ENCODE measurements at regions not wholly inside any gene's neighbourhood (a gene's known extent, or its start where the extent isn't known, plus 50 kb on each side); places are given as distances from the start of the nearest gene placed in this dataset.

DNA sequence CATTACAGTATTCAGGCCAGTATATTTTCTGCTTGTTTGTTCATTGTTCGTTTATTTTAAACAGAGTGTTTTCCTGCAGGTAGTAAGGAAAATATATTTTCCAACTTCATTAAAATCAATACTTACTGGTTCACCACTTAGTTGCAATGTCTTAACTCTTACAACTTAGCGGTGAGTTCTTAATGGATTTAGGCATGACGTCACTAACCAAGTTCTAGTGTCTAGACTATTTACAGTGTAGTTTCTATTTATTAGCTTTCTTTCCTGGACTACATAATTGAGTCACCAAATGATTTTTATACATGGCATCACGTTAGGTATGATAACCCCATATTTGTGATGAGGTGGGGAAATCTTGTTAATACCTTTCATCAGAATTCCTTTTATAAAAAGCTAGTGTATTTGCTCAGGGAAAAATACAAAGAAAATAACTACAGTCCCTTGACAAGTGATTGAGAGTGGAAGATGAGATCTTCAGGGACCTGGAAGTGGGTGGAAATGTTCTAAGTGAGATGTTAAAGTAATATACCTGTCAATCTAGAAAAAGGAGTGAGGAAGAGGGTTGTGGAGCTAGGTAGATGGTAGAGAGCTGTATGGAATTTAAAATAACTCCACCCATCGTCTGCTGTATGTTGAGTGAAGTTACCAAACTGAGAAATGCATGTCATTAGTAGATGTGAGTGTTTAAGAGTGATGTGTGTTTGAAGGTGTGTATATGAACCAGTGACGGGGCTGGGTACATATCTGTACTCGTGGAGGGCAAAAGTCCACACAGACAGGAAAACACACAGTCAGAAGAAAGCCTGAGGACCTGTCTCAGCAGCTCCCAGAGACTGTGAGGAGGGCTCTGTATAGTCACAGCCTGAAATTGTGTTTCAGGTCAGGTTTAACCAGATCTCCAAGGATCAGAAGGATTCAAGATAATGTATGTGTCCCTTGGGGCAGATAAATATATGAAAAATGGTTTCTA is 197.6 kb upstream of the ADAMTS5 start:
- CTCF ChIA-PET, result interaction anchor here (1.0 kb wide), 1 partner anchor 314 kb away, joined by 3 read pairs; no protein-coding TSS in a partner anchor
- DNase-seq (ENCODE audit: low spot score) (no peak), ATAC-seq (no peak)
- no peaks in the 10 kb centered on the region for H3K36me3 Mint-ChIP-seq
- H3K9me3 Mint-ChIP-seq, result peaks cover 10% of the 10 kb centered on the region; the same call in 1 of the 2 replicates
- H3K4me3 Mint-ChIP-seq, result no peak overlapping the region
- no peak overlapping the region for H3K27ac Mint-ChIP-seq
- TF ChIP-seq ELF4 (CRISPR knock-in tag; IDR thresholded peaks at IDR 0.05; ENCODE audit: low read depth), result no peak
- POLR2A ChIA-PET, result no interaction called here
- no peaks in the 10 kb centered on the region for H3K4me1 Mint-ChIP-seq
- no peaks in the 10 kb centered on the region for H3K27me3 Mint-ChIP-seq (ENCODE audit: low read depth)

DNA sequence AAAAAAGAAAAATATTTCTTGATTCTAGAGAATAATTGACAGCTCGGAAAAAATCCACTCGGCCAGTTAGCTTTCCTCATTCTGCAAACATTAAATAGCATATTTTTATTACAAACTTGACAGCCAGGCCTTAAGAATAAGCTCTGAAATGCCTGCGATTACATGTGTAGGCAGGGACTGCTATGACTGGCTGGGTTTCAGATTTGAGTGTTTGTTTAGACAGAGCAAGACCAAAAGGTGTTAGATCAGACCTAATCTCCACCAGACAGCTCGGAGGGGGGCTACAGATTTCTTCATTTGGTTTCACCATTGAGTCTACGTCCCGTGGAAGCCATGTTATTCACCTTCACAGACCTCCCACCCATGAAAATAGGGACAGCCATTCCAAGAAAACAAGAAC is 192.1 kb upstream of the ADAMTS5 start:
- Mint-ChIP-seq H3K27me3 (ENCODE audit: low read depth) (no peaks in the 10 kb centered on the region), H3K4me1 (no peaks in the 10 kb centered on the region), H3K27ac (no peak overlapping the region), H3K9me3 (peaks cover 4% of the 10 kb centered on the region; the same call in 1 of the 2 replicates), H3K4me3 (no peak overlapping the region), H3K36me3 (no peaks in the 10 kb centered on the region)
- ChIA-PET POLR2A (interaction anchor here (0.7 kb wide), 1 partner anchor 88 kb away, joined by 3 read pairs; no protein-coding TSS in a partner anchor), CTCF (no interaction called here)
- DNase-seq (ENCODE audit: low spot score), result no peak
- ATAC-seq, result no peak
- TF ChIP-seq, protein P1, sequence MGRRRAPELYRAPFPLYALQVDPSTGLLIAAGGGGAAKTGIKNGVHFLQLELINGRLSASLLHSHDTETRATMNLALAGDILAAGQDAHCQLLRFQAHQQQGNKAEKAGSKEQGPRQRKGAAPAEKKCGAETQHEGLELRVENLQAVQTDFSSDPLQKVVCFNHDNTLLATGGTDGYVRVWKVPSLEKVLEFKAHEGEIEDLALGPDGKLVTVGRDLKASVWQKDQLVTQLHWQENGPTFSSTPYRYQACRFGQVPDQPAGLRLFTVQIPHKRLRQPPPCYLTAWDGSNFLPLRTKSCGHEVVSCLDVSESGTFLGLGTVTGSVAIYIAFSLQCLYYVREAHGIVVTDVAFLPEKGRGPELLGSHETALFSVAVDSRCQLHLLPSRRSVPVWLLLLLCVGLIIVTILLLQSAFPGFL (CRISPR knock-in tag; IDR thresholded peaks at IDR 0.05; ENCODE audit: borderline replicate concordance), result no peak
- TF ChIP-seq NFATC4 (CRISPR knock-in tag; IDR thresholded peaks at IDR 0.05) (no peak), ESRRA (CRISPR knock-in tag; IDR thresholded peaks at IDR 0.05; ENCODE audit: borderline replicate concordance) (no peak)

DNA sequence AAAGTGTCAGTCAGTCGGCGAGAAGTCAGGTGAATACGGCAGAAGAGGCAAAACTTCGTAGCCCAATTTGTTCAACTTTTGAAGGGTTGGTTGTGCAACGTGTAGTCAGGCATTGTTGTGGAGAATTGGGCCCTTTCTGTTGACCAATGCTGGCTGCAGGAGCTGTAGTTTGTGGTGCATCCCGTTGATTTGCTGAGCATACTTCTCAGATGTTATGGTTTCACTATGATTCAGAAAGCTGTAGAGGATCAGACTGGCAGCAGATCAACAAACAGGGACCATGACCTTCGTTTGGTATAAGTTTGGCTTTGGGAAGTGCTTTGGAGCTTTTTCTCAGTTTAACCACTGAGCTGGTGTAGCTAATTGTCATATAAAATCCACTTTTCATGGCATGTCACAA is 190.2 kb upstream of the ADAMTS5 start:
- CTCF ChIA-PET, result no interaction called here
- POLR2A ChIA-PET, result no interaction called here

More for the DNA sequence above, 190.2 kb upstream of the ADAMTS5 start:
- TF ChIP-seq, protein P2, sequence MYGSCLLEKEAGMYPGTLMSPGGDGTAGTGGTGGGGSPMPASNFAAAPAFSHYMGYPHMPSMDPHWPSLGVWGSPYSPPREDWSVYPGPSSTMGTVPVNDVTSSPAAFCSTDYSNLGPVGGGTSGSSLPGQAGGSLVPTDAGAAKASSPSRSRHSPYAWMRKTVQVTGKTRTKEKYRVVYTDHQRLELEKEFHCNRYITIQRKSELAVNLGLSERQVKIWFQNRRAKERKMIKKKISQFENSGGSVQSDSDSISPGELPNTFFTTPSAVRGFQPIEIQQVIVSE (CRISPR knock-in tag; IDR thresholded peaks at IDR 0.05; ENCODE audit: borderline replicate concordance), result no peak
- TF ChIP-seq ZNF263 (CRISPR knock-in tag; IDR thresholded peaks at IDR 0.05; ENCODE audit: low read depth) (no peak), OVOL2 (CRISPR knock-in tag; IDR thresholded peaks at IDR 0.05; ENCODE audit: borderline replicate concordance) (no peak), ZNF423 (CRISPR knock-in tag; IDR thresholded peaks at IDR 0.05) (no peak), NR1H2 (CRISPR knock-in tag; IDR thresholded peaks at IDR 0.05) (no peak), GRHL2 (CRISPR knock-in tag; IDR thresholded peaks at IDR 0.05; ENCODE audit: insufficient replicate concordance, severe bottlenecking) (no peak), ZNF671 (CRISPR knock-in tag; IDR thresholded peaks at IDR 0.05) (no peak), ZNF317 (CRISPR knock-in tag; IDR thresholded peaks at IDR 0.05; ENCODE audit: borderline replicate concordance, low read depth) (no peak), MYBL2 (CRISPR knock-in tag; IDR thresholded peaks at IDR 0.05) (no peak), FOXJ3 (CRISPR knock-in tag; IDR thresholded peaks at IDR 0.05; ENCODE audit: borderline replicate concordance) (no peak), ZNF121 (CRISPR knock-in tag; IDR thresholded peaks at IDR 0.05) (no peak), ZNF232 (CRISPR knock-in tag; IDR thresholded peaks at IDR 0.05) (no peak)
- TF ChIP-seq, protein P3, sequence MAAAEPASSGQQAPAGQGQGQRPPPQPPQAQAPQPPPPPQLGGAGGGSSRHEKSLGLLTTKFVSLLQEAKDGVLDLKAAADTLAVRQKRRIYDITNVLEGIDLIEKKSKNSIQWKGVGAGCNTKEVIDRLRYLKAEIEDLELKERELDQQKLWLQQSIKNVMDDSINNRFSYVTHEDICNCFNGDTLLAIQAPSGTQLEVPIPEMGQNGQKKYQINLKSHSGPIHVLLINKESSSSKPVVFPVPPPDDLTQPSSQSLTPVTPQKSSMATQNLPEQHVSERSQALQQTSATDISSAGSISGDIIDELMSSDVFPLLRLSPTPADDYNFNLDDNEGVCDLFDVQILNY (CRISPR knock-in tag; IDR thresholded peaks at IDR 0.05), result no peak
- TF ChIP-seq, protein P4, sequence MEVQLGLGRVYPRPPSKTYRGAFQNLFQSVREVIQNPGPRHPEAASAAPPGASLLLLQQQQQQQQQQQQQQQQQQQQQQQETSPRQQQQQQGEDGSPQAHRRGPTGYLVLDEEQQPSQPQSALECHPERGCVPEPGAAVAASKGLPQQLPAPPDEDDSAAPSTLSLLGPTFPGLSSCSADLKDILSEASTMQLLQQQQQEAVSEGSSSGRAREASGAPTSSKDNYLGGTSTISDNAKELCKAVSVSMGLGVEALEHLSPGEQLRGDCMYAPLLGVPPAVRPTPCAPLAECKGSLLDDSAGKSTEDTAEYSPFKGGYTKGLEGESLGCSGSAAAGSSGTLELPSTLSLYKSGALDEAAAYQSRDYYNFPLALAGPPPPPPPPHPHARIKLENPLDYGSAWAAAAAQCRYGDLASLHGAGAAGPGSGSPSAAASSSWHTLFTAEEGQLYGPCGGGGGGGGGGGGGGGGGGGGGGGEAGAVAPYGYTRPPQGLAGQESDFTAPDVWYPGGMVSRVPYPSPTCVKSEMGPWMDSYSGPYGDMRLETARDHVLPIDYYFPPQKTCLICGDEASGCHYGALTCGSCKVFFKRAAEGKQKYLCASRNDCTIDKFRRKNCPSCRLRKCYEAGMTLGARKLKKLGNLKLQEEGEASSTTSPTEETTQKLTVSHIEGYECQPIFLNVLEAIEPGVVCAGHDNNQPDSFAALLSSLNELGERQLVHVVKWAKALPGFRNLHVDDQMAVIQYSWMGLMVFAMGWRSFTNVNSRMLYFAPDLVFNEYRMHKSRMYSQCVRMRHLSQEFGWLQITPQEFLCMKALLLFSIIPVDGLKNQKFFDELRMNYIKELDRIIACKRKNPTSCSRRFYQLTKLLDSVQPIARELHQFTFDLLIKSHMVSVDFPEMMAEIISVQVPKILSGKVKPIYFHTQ (CRISPR knock-in tag; IDR thresholded peaks at IDR 0.05), result no peak
- TF ChIP-seq, protein P5, sequence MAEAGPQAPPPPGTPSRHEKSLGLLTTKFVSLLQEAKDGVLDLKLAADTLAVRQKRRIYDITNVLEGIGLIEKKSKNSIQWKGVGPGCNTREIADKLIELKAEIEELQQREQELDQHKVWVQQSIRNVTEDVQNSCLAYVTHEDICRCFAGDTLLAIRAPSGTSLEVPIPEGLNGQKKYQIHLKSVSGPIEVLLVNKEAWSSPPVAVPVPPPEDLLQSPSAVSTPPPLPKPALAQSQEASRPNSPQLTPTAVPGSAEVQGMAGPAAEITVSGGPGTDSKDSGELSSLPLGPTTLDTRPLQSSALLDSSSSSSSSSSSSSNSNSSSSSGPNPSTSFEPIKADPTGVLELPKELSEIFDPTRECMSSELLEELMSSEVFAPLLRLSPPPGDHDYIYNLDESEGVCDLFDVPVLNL (CRISPR knock-in tag; IDR thresholded peaks at IDR 0.05; ENCODE audit: borderline replicate concordance, low read depth), result no peak
- Mint-ChIP-seq H3K4me3 (no peak overlapping the region), H3K4me1 (no peaks in the 10 kb centered on the region), H3K27ac (no peak overlapping the region), H3K9me3 (no peaks in the 10 kb centered on the region), H3K27me3 (ENCODE audit: low read depth) (no peaks in the 10 kb centered on the region), H3K36me3 (no peaks in the 10 kb centered on the region)
- ATAC-seq, result no peak
- no peak for DNase-seq (ENCODE audit: low spot score)
